GM12875 (cell line): ENCODE measurements at regions not wholly inside any gene's neighbourhood (a gene's known extent, or its start where the extent isn't known, plus 50 kb on each side); places are given as distances from the start of the nearest gene placed in this dataset.

Experiments used
- H3K4me3 ChIP-seq: one replicate; pipeline ENCODE4 v1.5.1; 2011; ENCODE audit warnings: low read depth, low read length, control low read depth
- CTCF ChIP-seq: IDR thresholded peaks from 2 replicates; pipeline ENCODE4 v1.5.1; 2011; ENCODE audit warnings: low read depth, mild to moderate bottlenecking, control low read depth, inconsistent platforms, low read length, moderate library complexity, borderline replicate concordance; ENCODE audit not compliant: insufficient read depth

DNA sequence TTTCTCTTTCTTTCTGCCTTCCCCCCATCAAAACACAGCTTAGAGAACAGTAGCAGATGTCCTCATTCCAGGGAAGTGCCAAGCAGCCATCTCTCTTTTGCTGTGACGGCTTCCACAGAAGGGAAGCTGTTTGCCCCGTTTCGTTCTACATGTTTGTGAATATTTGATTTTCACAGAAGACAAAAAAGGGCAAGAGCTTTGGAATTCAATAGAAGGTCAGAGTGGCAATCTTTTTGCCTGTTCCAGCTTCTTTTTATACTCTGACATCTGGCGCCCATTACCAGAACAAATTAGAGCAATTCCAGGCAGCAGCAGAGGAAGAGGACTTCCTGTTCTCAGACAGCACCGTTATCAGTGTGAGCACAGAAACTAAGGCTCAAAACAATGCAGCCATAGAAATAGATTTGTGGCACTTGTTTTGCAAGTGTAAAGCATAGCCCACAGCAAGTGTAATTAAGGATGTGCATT, 79.0 kb upstream of the CDH19 start:
- no peak for TF ChIP-seq CTCF
- H3K4me3 ChIP-seq, result no peak overlapping the region

DNA sequence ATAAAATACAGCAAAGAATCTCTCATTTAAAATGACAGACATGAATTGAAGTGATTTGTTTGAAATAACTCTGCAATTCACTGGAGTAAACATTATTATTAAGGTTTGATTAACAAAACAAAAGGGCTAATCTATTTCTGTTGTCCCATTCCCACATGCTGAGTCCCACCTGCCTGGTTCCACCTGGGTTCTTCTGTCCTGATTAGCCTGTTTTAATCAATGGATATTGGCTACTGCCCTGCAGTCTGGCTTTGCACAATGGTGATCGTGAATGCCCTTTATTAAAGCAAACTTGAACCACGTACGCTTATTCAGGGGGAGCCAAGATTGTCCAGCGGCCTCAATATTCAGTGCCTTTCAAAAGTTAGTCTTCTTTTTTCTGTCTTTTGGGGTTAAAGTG, 72.8 kb upstream of the CDH19 start:
- no peak overlapping the region for H3K4me3 ChIP-seq
- TF ChIP-seq CTCF, result no peak

- no peak for TF ChIP-seq CTCF
- no peak overlapping the region for H3K4me3 ChIP-seq
Measured at GRCh38 chr18:66674286-66674685, 70.4 kb upstream of the CDH19 start.

GRCh38 chr18:66668706-66669105, 64.8 kb upstream of the CDH19 start:
- H3K4me3 ChIP-seq, result no peak overlapping the region
- no peak for TF ChIP-seq CTCF

DNA sequence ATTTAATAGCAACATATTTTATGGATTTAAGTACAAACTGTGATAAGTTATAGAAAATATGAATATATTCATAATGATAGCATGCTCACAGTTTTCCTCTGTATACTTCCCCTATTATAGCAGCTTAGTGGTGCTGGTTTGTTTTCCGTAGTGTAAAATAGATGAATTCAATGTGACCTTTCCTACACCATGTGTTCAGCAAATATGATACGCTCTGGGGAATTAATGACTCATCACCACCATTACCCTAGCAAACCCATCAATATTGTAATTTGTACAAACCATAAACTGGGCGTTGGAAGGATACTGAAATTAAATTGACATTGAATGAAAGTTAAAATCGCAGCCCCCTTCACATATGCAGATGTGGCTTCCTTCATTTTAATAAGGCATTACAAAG, 58.7 kb upstream of the CDH19 start:
- no peak for TF ChIP-seq CTCF
- H3K4me3 ChIP-seq, result no peak overlapping the region

- TF ChIP-seq CTCF, result no peak
- no peak overlapping the region for H3K4me3 ChIP-seq
Measured at GRCh38 chr18:66655407-66655806, 51.5 kb upstream of the CDH19 start.
